ENCODE measurements at regions not wholly inside any gene's neighbourhood (a gene's known extent, or its start where the extent isn't known, plus 50 kb on each side); places are given as distances from the start of the nearest gene placed in this dataset.

GRCh38 chr10:44804661-44805060 is 106.5 kb upstream of the TMEM72 start:
- TF ChIP-seq CTCF (conservative IDR thresholded peaks at IDR 0.05 in 1 of 2, IDR thresholded peaks at IDR 0.05 in 1 of 2; ENCODE audit: low read depth in 1 of 2, low read length in 2 of 2): no peak
- no peak for TF ChIP-seq EZH2 (IDR thresholded peaks at IDR 0.05; ENCODE audit: low read length, missing control alignments)
